Activated CD8-positive, alpha-beta memory T cell treated with anti-CD3 and anti-CD28 coated beads, Interleukin-2, amount 10 ng/mL, durations not matched to agents 7 days and 5 days (primary cell): ENCODE measurements at regions not wholly inside any gene's neighbourhood (a gene's known extent, or its start where the extent isn't known, plus 50 kb on each side); places are given as distances from the start of the nearest gene placed in this dataset.
A peak's percentile ranks its signal among the peaks of the same experiment; 100 is the strongest.
"Not testable (repeated sequence)": the region's sequence is repeated elsewhere in the genome, so short reads cannot be mapped to it uniquely, and the experiment has no call there.

Experiments
- ATAC-seq: fragments of 150-1000 bp; cut with Tn5 transposase; one replicate; pipeline ENCODE4 v1.10.0; 2021; ENCODE audit warnings: moderate library complexity
- CTCF ChIA-PET: fragments of 350-600 bp; sonication (Branson Sonifier 250); formaldehyde crosslinking; loops from one replicate; lab custom pipeline; 2021; ENCODE audit warnings: antibody characterized with exemption; lab: Charles Lee
- DNase-seq: peaks from one replicate; pipeline ENCODE4 v3.0.0-alpha.2; 2020
- H3K27ac Mint-ChIP-seq: one replicate; pipeline ENCODE4 v1.8.0; 2021; ENCODE audit warnings: mild to moderate bottlenecking, mixed read lengths
- H3K27me3 Mint-ChIP-seq: one replicate; pipeline ENCODE4 v1.8.0; 2021; ENCODE audit warnings: mixed read lengths
- H3K36me3 Mint-ChIP-seq: one replicate; pipeline ENCODE4 v1.8.0; 2021; ENCODE audit warnings: mild to moderate bottlenecking, mixed read lengths
- H3K4me1 Mint-ChIP-seq: one replicate; pipeline ENCODE4 v1.8.0; 2021; ENCODE audit warnings: mixed read lengths
- H3K4me3 Mint-ChIP-seq: one replicate; pipeline ENCODE4 v1.8.0; 2021; ENCODE audit warnings: mild to moderate bottlenecking, moderate library complexity, mixed read lengths
- H3K9me3 Mint-ChIP-seq: one replicate; pipeline ENCODE4 v1.8.0; 2022; ENCODE audit warnings: low read depth, mixed read lengths

GRCh38 chr3:160047876-160048275 lies 59.2 kb downstream of the IL12A start:
- DNase-seq = no peak
- CTCF ChIA-PET = interaction anchor here (1.2 kb wide), 2 partner anchors 15 to 233 kb away, joined by 3 read pairs; no protein-coding TSS in a partner anchor
- H3K36me3 Mint-ChIP-seq = no peaks in the 10 kb centered on the region
- H3K27me3 Mint-ChIP-seq = peaks cover 2% of the 10 kb centered on the region
- H3K4me3 Mint-ChIP-seq = no peak overlapping the region
- peaks cover under 1% of the 10 kb centered on the region for H3K9me3 Mint-ChIP-seq
- no peak for ATAC-seq
- no peak overlapping the region for H3K27ac Mint-ChIP-seq
- peaks cover 3% of the 10 kb centered on the region for H3K4me1 Mint-ChIP-seq

- H3K4me1 Mint-ChIP-seq = peaks cover 3% of the 10 kb centered on the region
- H3K27me3 Mint-ChIP-seq = peaks cover 2% of the 10 kb centered on the region
- no peak overlapping the region for H3K4me3 Mint-ChIP-seq
- CTCF ChIA-PET = no interaction called here
- DNase-seq (no peak), ATAC-seq (no peak)
- no peaks in the 10 kb centered on the region for H3K9me3 Mint-ChIP-seq
- no peak overlapping the region for H3K27ac Mint-ChIP-seq
- H3K36me3 Mint-ChIP-seq = no peaks in the 10 kb centered on the region
Observed at GRCh38 chr3:160049038-160049437, 60.4 kb downstream of the IL12A start.

DNA sequence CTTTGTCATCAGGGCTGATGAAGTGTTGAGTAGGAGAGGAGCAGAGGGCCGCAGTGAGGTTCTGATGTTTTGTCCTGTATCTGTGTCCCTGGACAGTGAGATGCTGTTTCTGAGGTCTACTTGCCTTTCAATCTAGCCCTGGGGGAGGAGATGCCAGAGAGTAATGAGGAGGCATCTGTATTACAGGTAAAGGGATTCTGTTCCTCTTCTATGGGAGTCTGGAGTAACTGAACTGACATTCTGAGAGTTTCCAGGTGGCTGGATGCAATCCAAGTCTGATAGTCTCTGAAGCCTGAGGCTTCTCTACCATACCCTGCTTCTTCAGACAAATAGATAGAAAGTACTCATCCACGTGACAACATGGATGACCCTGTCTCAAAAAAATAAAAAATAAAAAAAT lies 60.9 kb downstream of the IL12A start:
- H3K4me3 Mint-ChIP-seq = no peak overlapping the region
- ATAC-seq (no peak), DNase-seq (no peak)
- CTCF ChIA-PET = no interaction called here
- H3K27me3 Mint-ChIP-seq = peaks cover 2% of the 10 kb centered on the region
- H3K27ac Mint-ChIP-seq = no peak overlapping the region
- H3K9me3 Mint-ChIP-seq = no peaks in the 10 kb centered on the region
- H3K36me3 Mint-ChIP-seq = no peaks in the 10 kb centered on the region
- peaks cover 3% of the 10 kb centered on the region for H3K4me1 Mint-ChIP-seq

- Mint-ChIP-seq H3K27ac (no peak overlapping the region), H3K27me3 (peaks cover 5% of the 10 kb centered on the region), H3K4me1 (peaks cover 3% of the 10 kb centered on the region), H3K4me3 (no peak overlapping the region), H3K9me3 (no peaks in the 10 kb centered on the region), H3K36me3 (no peaks in the 10 kb centered on the region)
- CTCF ChIA-PET = no interaction called here
- ATAC-seq (no peak), DNase-seq (no peak)
Observed at GRCh38 chr3:160049988-160050387, 61.4 kb downstream of the IL12A start.

DNA sequence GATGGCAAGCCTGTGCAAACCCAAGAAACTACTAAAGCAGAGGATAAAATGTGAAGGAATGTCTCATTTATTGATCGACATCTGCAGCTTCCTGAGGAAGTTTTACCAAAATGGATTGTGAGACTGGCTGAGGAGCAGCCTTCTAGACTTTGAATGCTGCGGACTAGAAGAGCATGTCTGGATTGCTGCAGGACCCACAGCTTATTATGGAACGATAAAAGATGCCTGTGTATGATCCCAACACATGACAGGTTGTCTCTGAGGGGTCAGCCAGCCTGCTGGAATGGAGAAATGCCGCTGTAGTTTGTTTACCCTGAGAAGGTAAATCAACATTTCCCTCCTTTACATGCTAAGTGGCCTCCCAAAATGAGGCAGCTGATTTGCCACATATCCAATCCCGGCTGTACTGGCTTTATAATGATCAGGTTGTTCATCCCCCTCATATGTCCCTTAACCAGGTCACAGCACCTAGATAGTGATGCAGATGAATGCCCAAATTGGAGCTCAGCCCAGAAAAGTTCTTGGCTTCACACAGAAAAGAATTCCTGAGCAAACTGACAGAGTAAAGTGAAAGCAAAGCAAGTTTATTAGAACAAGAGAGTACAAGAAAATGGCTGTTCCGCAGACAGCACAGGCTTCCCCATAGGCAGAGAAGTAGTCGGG lies 63.9 kb downstream of the IL12A start:
- DNase-seq (no peak), ATAC-seq (no peak)
- H3K9me3 Mint-ChIP-seq = no peaks in the 10 kb centered on the region
- peaks cover 3% of the 10 kb centered on the region for H3K4me1 Mint-ChIP-seq
- no peaks in the 10 kb centered on the region for H3K36me3 Mint-ChIP-seq
- peaks cover 7% of the 10 kb centered on the region for H3K27me3 Mint-ChIP-seq
- H3K27ac Mint-ChIP-seq = no peak overlapping the region
- no peak overlapping the region for H3K4me3 Mint-ChIP-seq
- CTCF ChIA-PET = interaction anchor here (0.7 to 1.6 kb wide), 3 partner anchors 14 to 54 kb away, joined by 3 to 4 read pairs (median 3); no protein-coding TSS in a partner anchor

- DNase-seq = no peak
- no peak overlapping the region for H3K27ac Mint-ChIP-seq
- H3K4me1 Mint-ChIP-seq = no peaks in the 10 kb centered on the region
- no peak overlapping the region for H3K4me3 Mint-ChIP-seq
- peaks cover 11% of the 10 kb centered on the region for H3K27me3 Mint-ChIP-seq
- H3K9me3 Mint-ChIP-seq = no peaks in the 10 kb centered on the region
- no peak for ATAC-seq
- CTCF ChIA-PET = interaction anchor here (1.6 kb wide), 1 partner anchor 14 kb away, joined by 3 read pairs; no protein-coding TSS in a partner anchor
- no peaks in the 10 kb centered on the region for H3K36me3 Mint-ChIP-seq
Observed at GRCh38 chr3:160053048-160053391, 64.4 kb downstream of the IL12A start.

DNA sequence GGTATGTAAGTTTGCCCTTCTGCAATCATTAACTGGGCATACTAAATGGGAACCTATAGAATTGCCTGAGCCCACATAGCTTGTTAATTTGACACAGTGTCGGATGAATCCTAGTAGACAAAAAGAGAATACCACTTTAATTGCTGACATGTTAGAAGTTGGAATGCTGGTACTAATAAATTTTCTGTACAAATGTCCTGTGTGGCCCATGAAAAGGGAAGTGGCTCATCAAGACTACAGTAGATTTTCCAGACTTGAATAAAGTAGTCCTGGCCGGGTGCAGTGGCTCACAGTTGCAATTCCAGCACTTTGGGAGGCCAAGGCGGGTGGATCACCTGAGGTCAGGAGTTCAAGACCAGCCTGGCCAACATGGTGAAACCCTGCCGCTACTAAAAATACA lies 66.2 kb downstream of the IL12A start:
- ATAC-seq = not testable (repeated sequence)

GRCh38 chr3:160055659-160056058 lies 67.0 kb downstream of the IL12A start:
- H3K27me3 Mint-ChIP-seq = peaks cover 15% of the 10 kb centered on the region
- DNase-seq (no peak), ATAC-seq (no peak)
- no peaks in the 10 kb centered on the region for H3K9me3 Mint-ChIP-seq
- no peaks in the 10 kb centered on the region for H3K4me1 Mint-ChIP-seq
- CTCF ChIA-PET = no interaction called here
- no peaks in the 10 kb centered on the region for H3K36me3 Mint-ChIP-seq
- H3K4me3 Mint-ChIP-seq = no peak overlapping the region
- no peak overlapping the region for H3K27ac Mint-ChIP-seq

More for the DNA sequence above, 66.2 kb downstream of the IL12A start:
- DNase-seq, H3K27ac Mint-ChIP-seq, H3K4me3 Mint-ChIP-seq, H3K4me1 Mint-ChIP-seq, H3K9me3 Mint-ChIP-seq, H3K36me3 Mint-ChIP-seq, CTCF ChIA-PET: not testable (repeated sequence)
- H3K27me3 Mint-ChIP-seq = peaks cover 15% of the 10 kb centered on the region

- Mint-ChIP-seq H3K4me3 (no peak overlapping the region), H3K9me3 (no peaks in the 10 kb centered on the region), H3K36me3 (no peaks in the 10 kb centered on the region), H3K4me1 (peaks cover 3% of the 10 kb centered on the region), H3K27ac (no peak overlapping the region), H3K27me3 (peaks cover 15% of the 10 kb centered on the region)
- DNase-seq (no peak), ATAC-seq (no peak)
- CTCF ChIA-PET = interaction anchor here (0.9 kb wide), 1 partner anchor 25 kb away, joined by 3 read pairs; no protein-coding TSS in a partner anchor
Observed at GRCh38 chr3:160057331-160057730, 68.7 kb downstream of the IL12A start.

DNA sequence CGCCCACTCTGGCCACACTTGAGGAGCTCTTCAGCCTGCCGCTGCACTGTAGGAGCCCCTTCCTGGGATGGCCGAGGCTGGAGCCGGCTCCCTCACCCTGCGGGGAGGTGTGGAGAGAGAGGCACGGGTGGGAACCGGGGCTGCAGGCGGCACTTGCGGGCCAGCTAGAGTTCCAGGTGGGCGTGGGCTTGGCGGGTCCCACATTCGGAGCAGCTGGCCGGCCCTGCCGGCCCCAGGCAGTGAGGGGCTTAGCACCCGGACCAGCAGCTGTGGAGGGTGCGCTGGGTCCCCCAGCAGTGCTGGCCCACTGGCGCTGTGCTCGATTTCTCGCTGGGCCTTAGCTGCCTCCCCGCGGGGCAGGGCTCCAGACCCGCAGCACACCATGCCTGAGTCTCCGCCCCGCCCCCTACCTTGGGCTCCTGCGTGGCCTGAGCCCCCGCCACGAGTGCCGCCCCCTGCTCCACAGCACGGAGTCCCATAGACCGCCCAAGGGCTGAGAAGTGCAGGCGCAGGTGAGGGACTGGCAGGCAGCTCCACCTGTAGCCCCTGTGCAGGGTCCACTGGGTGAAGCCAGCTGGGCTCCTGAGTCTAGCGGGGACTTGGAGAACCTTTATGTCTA lies 71.9 kb downstream of the IL12A start:
- Mint-ChIP-seq H3K4me1 (peaks cover 5% of the 10 kb centered on the region), H3K27me3 (peaks cover 10% of the 10 kb centered on the region), H3K36me3 (no peaks in the 10 kb centered on the region), H3K9me3 (no peaks in the 10 kb centered on the region), H3K27ac (no peak overlapping the region), H3K4me3 (no peak overlapping the region)
- no peak for ATAC-seq
- CTCF ChIA-PET = interaction anchor here (1.1 kb wide), 1 partner anchor 176 kb away, joined by 4 read pairs; no protein-coding TSS in a partner anchor
- DNase-seq = no peak

GRCh38 chr3:160061525-160061924 lies 72.9 kb downstream of the IL12A start:
- CTCF ChIA-PET = interaction anchor here (1.1 kb wide), 1 partner anchor 177 kb away, joined by 4 read pairs; no protein-coding TSS in a partner anchor
- Mint-ChIP-seq H3K27me3 (peaks cover 10% of the 10 kb centered on the region), H3K36me3 (no peaks in the 10 kb centered on the region), H3K4me1 (peaks cover 5% of the 10 kb centered on the region), H3K9me3 (no peaks in the 10 kb centered on the region), H3K27ac (no peak overlapping the region), H3K4me3 (peak overlapping the region; percentile 31)
- ATAC-seq (no peak), DNase-seq (no peak)

GRCh38 chr3:160065282-160065681 lies 76.6 kb downstream of the IL12A start:
- Mint-ChIP-seq H3K36me3 (no peaks in the 10 kb centered on the region), H3K4me1 (peaks cover 5% of the 10 kb centered on the region), H3K27me3 (peaks cover 6% of the 10 kb centered on the region), H3K4me3 (no peak overlapping the region), H3K27ac (no peak overlapping the region), H3K9me3 (no peaks in the 10 kb centered on the region)
- CTCF ChIA-PET = no interaction called here
- no peak for ATAC-seq
- DNase-seq = no peak

- CTCF ChIA-PET = no interaction called here
- peaks cover 11% of the 10 kb centered on the region for H3K27me3 Mint-ChIP-seq
Observed at GRCh38 chr3:160065786-160066185, 77.2 kb downstream of the IL12A start.

DNA sequence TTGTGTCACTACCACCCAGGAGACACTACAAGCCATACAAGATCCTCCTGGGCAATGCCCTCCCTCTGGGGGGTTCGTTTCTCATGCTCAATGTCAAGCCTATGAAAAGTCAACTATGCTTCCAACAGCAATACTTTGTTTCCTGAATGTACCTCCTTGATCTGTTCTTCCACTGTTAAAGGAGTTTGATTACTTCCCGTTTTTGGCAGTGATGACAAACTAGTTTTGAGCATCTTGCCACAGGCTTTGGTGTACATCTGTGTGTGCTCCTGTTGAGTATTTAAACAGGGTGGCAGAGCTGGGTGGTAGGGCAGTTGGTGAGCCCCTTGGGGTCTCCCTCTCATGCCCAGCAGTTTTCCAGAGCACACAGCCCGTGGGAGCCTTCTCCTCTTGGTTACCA lies 81.4 kb downstream of the IL12A start:
- ATAC-seq (no peak), DNase-seq (no peak)
- Mint-ChIP-seq H3K4me3 (no peak overlapping the region), H3K27me3 (peaks cover 15% of the 10 kb centered on the region), H3K4me1 (peaks cover 2% of the 10 kb centered on the region), H3K9me3 (no peaks in the 10 kb centered on the region), H3K36me3 (no peaks in the 10 kb centered on the region), H3K27ac (no peak overlapping the region)
- CTCF ChIA-PET = no interaction called here

More at GRCh38 chr3:160065786-160066185, 77.2 kb downstream of the IL12A start:
- no peak overlapping the region for H3K27ac Mint-ChIP-seq
- ATAC-seq (no peak), DNase-seq (no peak)
- no peaks in the 10 kb centered on the region for H3K9me3 Mint-ChIP-seq
- no peaks in the 10 kb centered on the region for H3K36me3 Mint-ChIP-seq
- H3K4me1 Mint-ChIP-seq = peaks cover 5% of the 10 kb centered on the region
- no peak overlapping the region for H3K4me3 Mint-ChIP-seq
